SK-N-SH treated with all-trans-retinoic acid at 6 μM for 48 hours (cell line): ENCODE measurements at regions not wholly inside any gene's neighbourhood (a gene's known extent, or its start where the extent isn't known, plus 50 kb on each side); places are given as distances from the start of the nearest gene placed in this dataset.

Experiments used
- ATAC-seq: fragments of 200-7000 bp; cut with Tn5 transposase; 3 replicates; pipeline ENCODE4 v1.9.1; 2020; ENCODE audit warnings: mild to moderate bottlenecking, moderate library complexity
- ARNTL ChIP-seq: fragments of 450-650 bp; formaldehyde crosslinking; IDR thresholded peaks from 2 replicates; pipeline ENCODE4 v1.5.0; 2020; ENCODE audit warnings: low read depth, mild to moderate bottlenecking, moderate library complexity, borderline replicate concordance
- BACH2 ChIP-seq: fragments of 250-450 bp; sonication (Bioruptor Pico); IDR thresholded peaks from 2 replicates; pipeline ENCODE4 v1.9.0; 2021; ENCODE audit warnings: mild to moderate bottlenecking, borderline replicate concordance
- CSDC2 ChIP-seq: fragments of 250-450 bp; sonication (Bioruptor Pico); IDR thresholded peaks from 2 replicates; pipeline ENCODE4 v1.5.0; 2020; ENCODE audit warnings: mild to moderate bottlenecking, moderate library complexity
- ESRRG ChIP-seq: fragments of 250-450 bp; sonication (Bioruptor Pico); IDR thresholded peaks from 2 replicates; pipeline ENCODE4 v1.6.1; 2021; ENCODE audit warnings: mild to moderate bottlenecking
- ISL1 ChIP-seq: fragments of 250-450 bp; sonication (Bioruptor Pico); IDR thresholded peaks from 2 replicates; pipeline ENCODE4 v2.1.2; 2022; ENCODE audit warnings: mild to moderate bottlenecking, moderate library complexity
- OSR1 ChIP-seq: fragments of 250-450 bp; sonication (Bioruptor Pico); IDR thresholded peaks from 2 replicates; pipeline ENCODE4 v1.8.0; 2022; ENCODE audit warnings: moderate library complexity, mild to moderate bottlenecking, inconsistent platforms
- PATZ1 ChIP-seq: fragments of 250-450 bp; sonication (Bioruptor Pico); IDR thresholded peaks from 2 replicates; pipeline ENCODE4 v1.8.0; 2020; ENCODE audit warnings: mild to moderate bottlenecking, moderate library complexity, borderline replicate concordance
- POU6F1 ChIP-seq: fragments of 250-450 bp; sonication (Bioruptor Pico); IDR thresholded peaks from 2 replicates; pipeline ENCODE4 v1.8.0; 2021; ENCODE audit warnings: low read depth, mild to moderate bottlenecking, moderate library complexity, borderline replicate concordance
- PPARA ChIP-seq: fragments of 250-450 bp; sonication (Bioruptor Pico); IDR thresholded peaks from 2 replicates; pipeline ENCODE4 v1.5.0; 2020; ENCODE audit warnings: mild to moderate bottlenecking, borderline replicate concordance
- RARB ChIP-seq: fragments of 250-450 bp; sonication (Bioruptor Pico); IDR thresholded peaks from 2 replicates; pipeline ENCODE4 v1.8.0; 2021; ENCODE audit warnings: mild to moderate bottlenecking, moderate library complexity
- SNAI2 ChIP-seq: fragments of 250-450 bp; sonication (Bioruptor Pico); IDR thresholded peaks from 2 replicates; pipeline ENCODE4 v1.5.0; 2020; ENCODE audit warnings: mild to moderate bottlenecking, moderate library complexity
- TOX ChIP-seq: fragments of 250-450 bp; sonication (Bioruptor Pico); IDR thresholded peaks from 2 replicates; pipeline ENCODE4 v1.8.0; 2021; ENCODE audit warnings: mild to moderate bottlenecking, moderate library complexity, borderline replicate concordance
- TSHZ2 ChIP-seq: fragments of 250-450 bp; sonication (Bioruptor Pico); IDR thresholded peaks from 2 replicates; pipeline ENCODE4 v1.5.0; 2020; ENCODE audit warnings: mild to moderate bottlenecking, moderate library complexity
- ZC3H10 ChIP-seq: fragments of 250-450 bp; sonication (Bioruptor Pico); IDR thresholded peaks from 2 replicates; pipeline ENCODE4 v1.5.1; 2021; ENCODE audit warnings: mild to moderate bottlenecking, moderate library complexity
- ZFP3 ChIP-seq: fragments of 250-450 bp; sonication (Bioruptor Pico); IDR thresholded peaks from 2 replicates; pipeline ENCODE4 v1.5.0; 2020; ENCODE audit warnings: mild to moderate bottlenecking, moderate library complexity
- ZFP30 ChIP-seq: fragments of 450-650 bp; formaldehyde crosslinking; IDR thresholded peaks from 2 replicates; pipeline ENCODE4 v1.5.0; 2022; ENCODE audit warnings: mild to moderate bottlenecking, moderate library complexity
- ZNF565 ChIP-seq: fragments of 450-650 bp; formaldehyde crosslinking; conservative IDR thresholded peaks from 2 replicates; pipeline ENCODE4 v1.5.0; 2020; ENCODE audit warnings: low read depth, mild to moderate bottlenecking, moderate library complexity
- ZNF70 ChIP-seq: fragments of 450-650 bp; formaldehyde crosslinking; IDR thresholded peaks from 2 replicates; pipeline ENCODE4 v1.5.0; 2020; ENCODE audit warnings: mild to moderate bottlenecking, moderate library complexity
- ZNF8 ChIP-seq: fragments of 450-650 bp; formaldehyde crosslinking; IDR thresholded peaks from 2 replicates; pipeline ENCODE4 v1.5.0; 2020; ENCODE audit warnings: mild to moderate bottlenecking, moderate library complexity
- TF ChIP-seq, protein P1 (sequence below): fragments of 250-450 bp; sonication (Bioruptor Pico); IDR thresholded peaks from 2 replicates; pipeline ENCODE4 v1.5.1; 2021; ENCODE audit warnings: mild to moderate bottlenecking, moderate library complexity

- TF ChIP-seq TOX (CRISPR knock-in tag) (no peak), ZFP30 (CRISPR knock-in tag) (no peak), PPARA (CRISPR knock-in tag) (no peak), ESRRG (CRISPR knock-in tag) (no peak), SNAI2 (CRISPR knock-in tag) (no peak), OSR1 (CRISPR knock-in tag) (no peak), ZFP3 (CRISPR knock-in tag) (no peak), ZNF565 (CRISPR knock-in tag) (no peak), ZNF8 (no peak), ZNF70 (CRISPR knock-in tag) (no peak)
- TF ChIP-seq, all 23 proteins: peak for 0
- ATAC-seq, result no peak
These were observed 133.3 kb upstream of the SLC10A2 start for GRCh38 chr13:103199380-103200088.

DNA sequence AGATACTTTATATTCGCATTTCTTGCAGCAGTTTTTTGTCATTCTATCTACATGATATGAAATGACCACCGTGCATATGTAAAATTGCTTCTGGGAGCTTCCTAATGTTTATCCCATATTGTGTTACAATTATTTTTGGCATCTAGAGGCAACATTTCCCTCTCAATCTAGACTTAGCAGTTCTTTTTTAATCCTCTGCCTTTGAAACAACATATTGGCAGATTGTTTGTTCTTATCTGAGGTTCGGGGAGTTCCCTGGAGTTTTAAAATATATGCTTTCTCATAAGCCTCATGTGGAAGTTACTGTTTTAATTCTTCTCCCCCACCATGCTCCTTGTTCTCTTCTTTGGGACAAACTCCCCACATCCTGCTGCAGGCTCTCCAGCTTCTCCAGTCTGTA, 130.1 kb upstream of the SLC10A2 start:
- TF ChIP-seq CSDC2 (CRISPR knock-in tag) (no peak), ZFP3 (CRISPR knock-in tag) (no peak), ESRRG (CRISPR knock-in tag) (no peak), ZNF70 (CRISPR knock-in tag) (no peak), TOX (CRISPR knock-in tag) (no peak), ZNF565 (CRISPR knock-in tag) (no peak), SNAI2 (CRISPR knock-in tag) (no peak), ZC3H10 (CRISPR knock-in tag) (no peak), RARB (CRISPR knock-in tag) (no peak), TSHZ2 (CRISPR knock-in tag) (no peak), ARNTL (CRISPR knock-in tag) (no peak)
- TF ChIP-seq, protein P1, sequence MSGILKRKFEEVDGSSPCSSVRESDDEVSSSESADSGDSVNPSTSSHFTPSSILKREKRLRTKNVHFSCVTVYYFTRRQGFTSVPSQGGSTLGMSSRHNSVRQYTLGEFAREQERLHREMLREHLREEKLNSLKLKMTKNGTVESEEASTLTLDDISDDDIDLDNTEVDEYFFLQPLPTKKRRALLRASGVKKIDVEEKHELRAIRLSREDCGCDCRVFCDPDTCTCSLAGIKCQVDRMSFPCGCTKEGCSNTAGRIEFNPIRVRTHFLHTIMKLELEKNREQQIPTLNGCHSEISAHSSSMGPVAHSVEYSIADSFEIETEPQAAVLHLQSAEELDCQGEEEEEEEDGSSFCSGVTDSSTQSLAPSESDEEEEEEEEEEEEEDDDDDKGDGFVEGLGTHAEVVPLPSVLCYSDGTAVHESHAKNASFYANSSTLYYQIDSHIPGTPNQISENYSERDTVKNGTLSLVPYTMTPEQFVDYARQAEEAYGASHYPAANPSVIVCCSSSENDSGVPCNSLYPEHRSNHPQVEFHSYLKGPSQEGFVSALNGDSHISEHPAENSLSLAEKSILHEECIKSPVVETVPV (CRISPR knock-in tag), result no peak
- no peak for ATAC-seq

DNA sequence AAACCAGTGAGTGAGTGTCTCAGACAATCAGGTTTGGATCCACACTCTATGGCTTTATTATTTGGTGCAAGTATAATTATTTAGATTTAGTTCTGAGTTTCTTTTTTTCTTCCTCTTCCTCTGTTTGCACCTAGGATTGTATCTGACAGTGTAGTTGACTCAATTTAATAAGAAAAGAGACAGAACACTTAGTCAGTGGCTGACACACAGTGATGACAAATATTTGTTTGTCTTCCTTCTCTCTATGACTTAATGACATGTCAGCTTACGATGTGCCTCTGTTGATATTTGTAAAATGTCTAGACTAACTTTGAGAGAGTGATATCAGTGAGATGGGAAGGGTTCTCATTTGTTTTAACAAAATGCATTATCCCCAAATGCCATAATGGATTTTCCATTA, 129.5 kb upstream of the SLC10A2 start:
- TF ChIP-seq BACH2 (CRISPR knock-in tag) (no peak), ZFP30 (CRISPR knock-in tag) (no peak), POU6F1 (no peak)
- ATAC-seq, result no peak

DNA sequence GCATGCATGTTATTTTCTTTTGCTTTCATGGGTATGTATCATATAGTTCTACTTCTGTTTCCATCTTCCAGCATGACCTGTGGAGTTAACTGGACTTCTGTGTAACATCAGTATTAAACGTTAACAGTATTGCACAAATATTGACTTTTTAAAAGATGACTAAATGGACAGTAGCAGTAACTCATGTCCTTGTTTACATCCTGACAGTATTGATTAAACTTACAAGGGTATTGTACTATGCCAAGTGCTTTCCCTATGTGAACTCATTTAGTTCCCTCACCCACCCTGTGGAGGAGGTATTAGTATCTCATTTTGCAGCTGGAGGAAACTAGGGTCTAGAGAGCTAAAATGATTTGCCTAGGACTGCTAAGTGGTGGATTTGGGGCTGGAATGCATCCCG, 128.7 kb upstream of the SLC10A2 start:
- TF ChIP-seq ESRRG (CRISPR knock-in tag) (no peak), TOX (CRISPR knock-in tag) (no peak), PPARA (CRISPR knock-in tag) (no peak)
- no peak for ATAC-seq

- ATAC-seq, result no peak
These were observed 126.4 kb upstream of the SLC10A2 start for GRCh38 chr13:103192511-103193135.

More at GRCh38 chr13:103192511-103193135, 126.4 kb upstream of the SLC10A2 start:
- TF ChIP-seq POU6F1 (no peak), PATZ1 (CRISPR knock-in tag) (no peak), ISL1 (peak; percentile 67)
